Glomerular endothelial cell (primary cell): ENCODE measurements at regions not wholly inside any gene's neighbourhood (a gene's known extent, or its start where the extent isn't known, plus 50 kb on each side); places are given as distances from the start of the nearest gene placed in this dataset.
"Not testable (repeated sequence)": the region's sequence is repeated elsewhere in the genome, so short reads cannot be mapped to it uniquely, and the experiment has no call there.

ENCODE experiments used
- DNase-seq: peaks from one replicate; pipeline ENCODE4 v3.0.0-alpha.2; 2011; ENCODE audit warnings: low read depth, low spot score; ENCODE audit errors: extremely low read depth

DNA sequence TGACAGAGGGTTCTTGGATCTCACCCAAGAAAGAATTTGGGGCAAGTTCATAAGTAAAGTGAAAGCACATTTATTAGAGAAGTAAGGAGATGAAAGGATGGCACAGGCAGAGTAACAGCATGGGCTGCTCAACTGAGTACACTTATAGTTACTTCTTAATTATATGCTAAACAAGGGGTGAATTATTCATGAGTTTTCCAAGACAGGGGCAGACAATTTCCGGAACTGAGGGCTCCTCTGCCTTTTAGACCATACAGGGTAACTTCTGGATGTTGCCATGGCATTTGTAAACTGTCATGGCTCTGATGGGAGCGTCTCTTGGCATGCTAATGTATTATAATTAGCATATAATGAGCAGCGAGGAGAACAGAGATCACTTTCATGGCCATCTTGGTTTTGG, 221.2 kb upstream of the STT3B start:
- no peak for DNase-seq

DNA sequence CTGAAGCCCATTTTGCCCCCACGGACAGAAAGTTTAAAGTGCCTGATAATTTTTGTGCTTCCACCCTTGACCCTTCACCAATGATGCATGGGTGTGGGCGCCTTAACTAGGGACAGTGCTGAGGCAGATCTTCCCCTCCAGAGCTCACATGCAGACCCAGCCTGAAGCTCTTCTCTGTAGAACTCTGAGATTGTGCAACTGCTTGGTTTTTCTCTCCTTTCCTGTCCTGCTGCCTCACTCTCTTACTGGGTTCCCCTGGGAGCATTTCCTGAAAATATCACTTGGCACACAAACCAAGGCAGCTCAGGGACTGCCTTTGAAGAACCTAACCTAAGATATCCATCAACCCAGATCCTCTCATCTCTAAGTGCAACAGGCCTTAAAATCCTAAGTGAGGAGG, 220.3 kb upstream of the STT3B start:
- no peak for DNase-seq

DNA sequence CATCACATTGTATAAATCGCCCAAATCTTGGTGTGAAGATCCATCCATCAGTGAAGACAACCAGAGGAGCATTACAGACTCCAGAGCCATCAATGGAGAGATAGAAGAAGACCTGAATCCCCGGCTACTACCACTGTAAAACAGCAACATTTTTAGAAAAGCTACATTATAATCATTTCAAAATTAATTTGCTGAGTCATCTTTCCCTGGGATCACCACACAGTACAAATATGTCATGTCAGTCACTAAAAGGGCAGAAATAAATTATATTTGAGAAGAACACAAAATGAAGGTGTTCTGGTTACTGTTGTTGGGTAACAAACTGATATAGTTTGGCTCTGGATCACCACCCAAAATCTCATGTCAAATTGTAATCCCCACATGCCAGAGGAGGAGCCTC, 218.5 kb upstream of the STT3B start:
- no peak for DNase-seq

DNA sequence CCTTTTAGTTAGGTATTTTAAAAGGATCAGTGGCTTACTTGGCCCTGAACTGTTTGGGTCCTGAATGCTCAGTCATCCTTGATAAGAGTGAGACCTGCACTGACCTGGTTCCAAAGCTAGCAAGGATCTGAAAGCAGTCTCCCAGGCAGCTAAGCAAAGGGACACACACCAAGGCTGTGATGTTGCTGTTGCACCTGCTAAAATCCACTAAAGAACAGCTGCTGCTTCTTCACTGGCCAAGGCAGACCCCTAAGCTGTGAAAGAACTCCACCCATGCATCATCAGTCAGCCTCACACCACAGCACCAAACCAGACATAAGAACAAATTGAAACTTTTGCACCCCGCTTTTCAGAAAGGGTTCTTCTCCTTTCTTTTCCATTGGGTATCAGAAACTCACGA, 213.4 kb upstream of the STT3B start:
- DNase-seq = no peak

DNA sequence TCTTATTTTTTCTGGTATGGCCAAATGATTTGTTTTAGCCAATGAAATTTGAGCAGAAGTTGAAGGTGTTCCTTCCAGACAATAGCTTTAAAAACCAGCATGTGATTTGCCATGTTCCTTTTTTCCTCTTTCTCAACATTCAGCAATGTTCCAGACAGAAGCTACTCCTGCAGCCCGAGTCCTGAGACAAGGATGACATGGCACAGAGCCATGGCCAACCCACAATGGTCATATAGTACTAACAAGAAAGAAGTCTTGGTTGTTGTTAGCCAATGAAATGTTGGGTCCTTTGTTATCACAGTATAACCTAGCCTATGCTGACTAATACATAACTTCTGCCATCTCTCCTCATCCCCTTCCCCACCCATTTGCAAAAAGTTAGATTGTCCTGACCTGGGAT, 211.1 kb upstream of the STT3B start:
- no peak for DNase-seq

DNA sequence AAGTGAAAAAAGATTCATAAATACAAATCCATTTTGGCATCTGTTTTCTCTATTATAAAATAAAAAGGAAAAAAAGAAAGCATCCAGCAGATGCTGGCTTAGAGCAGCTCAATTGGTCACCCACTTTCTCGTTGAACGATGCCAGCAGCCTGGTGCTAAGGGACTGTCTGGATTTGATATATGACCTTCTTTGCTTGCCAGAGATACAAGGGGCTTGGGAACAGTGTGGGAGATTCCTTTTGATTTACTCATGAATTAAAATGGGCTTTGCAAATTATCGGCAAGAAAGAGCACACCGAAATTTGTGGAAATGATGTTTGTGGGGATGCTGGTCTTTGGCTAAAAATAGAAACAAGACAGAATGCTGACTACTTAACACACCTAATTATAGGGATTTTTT, 210.3 kb upstream of the STT3B start:
- no peak for DNase-seq

DNA sequence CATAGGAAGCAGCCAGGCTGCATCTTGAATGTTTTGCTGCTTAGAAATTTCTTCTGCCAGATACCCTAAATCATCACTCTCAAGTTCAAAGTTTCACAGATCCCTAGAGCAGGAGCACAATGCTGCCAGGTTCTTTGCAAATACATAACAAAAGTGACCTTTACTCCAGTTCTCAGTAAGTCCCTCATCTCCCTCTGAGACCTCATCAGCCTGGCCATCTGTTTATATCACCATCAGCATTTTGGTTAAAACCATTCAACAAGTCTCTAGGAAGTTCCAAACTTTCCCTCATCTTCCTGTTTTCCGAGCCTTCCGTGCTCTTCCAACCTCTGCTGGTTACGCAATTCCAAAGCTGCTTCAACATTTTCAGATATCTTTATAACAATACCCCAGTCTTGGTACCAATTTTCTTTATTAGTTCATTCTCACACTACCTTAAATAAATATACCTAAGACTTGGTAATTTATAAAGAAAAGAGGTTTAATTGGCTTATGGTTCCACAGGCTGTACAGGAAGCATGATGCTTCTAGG, 204.8 kb upstream of the STT3B start:
- DNase-seq = not testable (repeated sequence)

DNA sequence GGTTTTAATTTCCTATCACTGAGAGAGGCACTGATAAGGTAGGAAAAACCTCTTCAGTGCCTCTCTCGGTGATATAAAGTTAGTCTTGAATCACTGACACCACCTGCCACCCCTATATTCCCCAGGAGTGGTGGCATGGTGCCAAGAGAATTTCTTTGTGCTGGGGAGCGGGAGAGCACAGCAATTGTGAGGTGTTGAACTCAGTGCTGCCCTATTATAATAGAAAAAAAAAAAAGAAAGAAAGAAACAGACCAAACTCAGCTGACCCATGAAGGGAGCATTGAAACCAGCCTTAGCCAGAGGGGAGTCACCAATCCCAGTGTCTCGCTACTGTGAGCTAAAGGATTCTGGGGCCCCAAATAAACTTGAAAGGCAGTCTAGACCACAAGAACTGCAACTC, 201.4 kb upstream of the STT3B start:
- DNase-seq = no peak

DNA sequence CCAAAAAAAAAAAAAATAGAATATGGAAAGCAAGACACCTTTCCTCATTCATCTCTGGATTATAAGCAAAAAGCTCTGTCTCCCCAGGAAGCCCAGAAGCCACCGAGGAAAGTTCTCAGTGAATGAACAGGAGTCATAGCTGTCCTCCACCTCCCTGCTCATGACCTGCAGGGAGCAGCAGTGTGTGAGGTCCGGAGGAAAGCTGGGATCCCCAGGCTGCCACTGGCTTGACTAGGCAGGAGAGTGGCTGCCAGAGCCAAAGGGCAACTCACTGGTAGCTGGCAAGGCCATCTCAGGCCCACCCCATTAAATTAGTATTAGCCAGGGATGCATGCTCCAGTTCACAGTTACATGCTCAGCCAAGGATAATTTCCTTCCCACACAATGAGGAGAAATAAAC, 191.6 kb upstream of the STT3B start:
- DNase-seq = no peak

DNA sequence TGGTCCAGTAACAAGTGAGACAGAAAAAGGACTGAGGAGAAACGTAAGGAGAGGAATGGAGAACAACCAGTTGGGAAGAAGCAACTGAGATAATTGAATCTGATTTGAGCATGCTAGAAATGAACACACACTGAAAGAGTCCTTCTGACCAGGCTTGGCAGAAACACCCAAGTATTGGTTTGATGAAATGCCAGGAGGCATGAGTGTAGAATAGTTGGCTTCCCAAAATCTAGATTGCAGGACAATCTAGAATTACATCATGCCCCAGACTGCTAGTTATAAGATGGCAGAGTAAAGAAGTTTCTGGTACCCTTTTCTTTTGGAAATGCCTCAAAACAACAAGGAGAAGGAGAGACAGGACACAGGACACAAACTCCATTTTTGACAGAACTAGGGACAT, 189.7 kb upstream of the STT3B start:
- no peak for DNase-seq

DNA sequence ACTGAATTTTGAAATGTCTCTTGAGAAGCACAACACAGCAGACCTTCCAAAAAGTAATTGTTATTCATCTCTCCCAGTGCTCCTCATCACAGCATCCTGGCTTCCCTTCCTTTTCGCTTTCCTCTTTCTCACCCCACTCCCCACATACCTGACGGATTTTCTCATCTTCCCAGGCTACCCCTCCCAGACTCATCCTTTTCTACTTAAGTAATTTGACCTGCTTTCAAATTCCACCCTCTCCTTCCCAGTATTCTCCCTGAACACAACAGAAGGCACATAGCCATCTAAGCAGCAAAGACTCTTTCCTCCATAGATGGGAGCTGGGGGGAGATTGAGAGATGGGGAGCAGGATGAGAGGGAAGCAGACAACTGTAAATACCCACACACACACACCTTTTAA, 187.1 kb upstream of the STT3B start:
- no peak for DNase-seq

DNA sequence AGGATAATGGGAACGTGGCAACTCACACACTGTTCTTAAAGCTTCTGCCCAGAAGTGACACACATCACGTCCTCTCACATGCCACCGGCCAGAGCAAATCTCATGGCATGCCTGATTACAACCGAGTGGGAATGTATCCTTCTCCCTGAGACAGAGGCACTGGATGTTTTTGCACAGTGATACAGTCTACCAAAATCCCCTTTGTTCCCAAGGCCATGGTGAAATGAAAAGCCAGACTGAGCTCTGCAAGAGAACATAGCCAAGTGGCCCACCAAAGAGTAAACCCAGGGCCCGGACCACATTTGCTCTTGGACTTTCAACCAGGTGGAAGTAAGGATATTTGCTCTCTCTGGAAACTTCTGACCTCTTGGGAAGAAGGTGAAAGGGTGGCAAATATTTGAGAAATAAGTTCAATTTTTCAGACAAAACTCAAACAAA, 186.2 kb upstream of the STT3B start:
- no peak for DNase-seq

DNA sequence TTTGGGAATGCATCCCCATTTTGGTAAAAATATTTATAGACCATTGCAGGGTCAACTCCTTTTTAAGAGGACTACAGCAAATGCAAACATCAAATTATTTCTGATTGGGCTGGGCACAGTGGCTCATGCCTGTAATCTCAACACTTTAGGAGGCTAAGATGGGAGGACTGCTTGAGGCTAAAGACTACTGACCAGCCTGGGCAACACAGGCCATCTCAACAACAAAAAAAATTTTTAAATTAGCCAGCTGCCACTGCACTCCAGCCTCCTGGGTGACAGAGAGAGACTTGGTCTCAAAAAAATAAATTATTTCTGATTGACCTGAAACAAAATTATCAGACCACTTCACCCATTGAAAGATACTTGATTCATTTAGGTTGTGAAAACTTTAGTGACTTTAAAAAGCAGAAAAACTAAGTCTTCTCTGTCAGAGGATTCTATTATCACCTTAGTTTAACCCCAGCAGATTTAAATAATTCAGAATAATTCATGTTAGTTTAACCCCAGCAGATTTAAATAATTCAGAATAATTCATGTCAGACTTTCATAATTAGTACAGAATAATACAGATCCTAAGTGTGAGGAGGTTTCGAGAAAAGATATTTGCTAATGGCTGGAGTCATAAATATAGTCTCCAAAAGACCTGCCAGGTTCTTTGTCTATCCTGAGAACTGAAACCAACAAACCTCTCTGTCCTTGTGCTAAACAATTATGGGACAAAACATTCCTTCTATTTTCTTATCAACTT, 183.6 kb upstream of the STT3B start:
- no peak for DNase-seq

DNA sequence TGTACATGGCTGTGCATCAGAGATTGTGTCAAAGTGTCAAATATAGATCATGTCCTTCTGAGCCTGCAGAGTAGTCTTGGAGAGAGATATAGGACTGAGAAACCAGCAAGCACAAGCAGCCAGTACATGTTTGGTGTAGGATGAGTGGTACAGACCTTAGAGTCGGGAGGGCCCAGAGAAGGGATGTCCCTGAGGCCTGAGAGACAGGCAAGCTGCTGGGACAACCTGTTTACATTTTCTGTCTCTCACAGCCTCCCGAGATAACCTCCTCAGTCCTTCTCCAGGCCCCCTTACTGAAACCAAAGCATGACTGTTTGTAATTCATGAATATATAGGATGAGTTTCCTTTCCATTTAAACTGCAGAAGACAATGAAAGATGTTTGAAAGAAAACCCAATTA, 182.4 kb upstream of the STT3B start:
- no peak for DNase-seq

DNA sequence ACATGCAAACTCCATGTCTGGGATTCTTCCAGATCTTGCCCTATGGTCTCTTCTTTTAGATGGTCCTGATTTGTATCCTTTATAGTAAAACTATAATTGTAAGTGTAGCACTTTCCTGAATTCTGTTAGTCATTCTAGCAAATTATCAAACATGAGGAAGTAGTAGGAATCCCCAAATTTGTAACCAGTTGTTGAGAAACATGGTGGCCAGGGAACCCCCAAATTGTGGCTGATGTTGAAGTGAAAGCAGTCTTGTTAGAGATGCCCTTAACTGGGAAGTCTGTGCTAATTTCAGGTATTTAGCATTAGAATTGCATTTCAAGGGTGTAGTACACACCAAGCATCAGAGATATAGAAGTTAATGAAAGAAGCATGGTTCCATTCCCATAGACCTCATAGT, 180.4 kb upstream of the STT3B start:
- no peak for DNase-seq

DNA sequence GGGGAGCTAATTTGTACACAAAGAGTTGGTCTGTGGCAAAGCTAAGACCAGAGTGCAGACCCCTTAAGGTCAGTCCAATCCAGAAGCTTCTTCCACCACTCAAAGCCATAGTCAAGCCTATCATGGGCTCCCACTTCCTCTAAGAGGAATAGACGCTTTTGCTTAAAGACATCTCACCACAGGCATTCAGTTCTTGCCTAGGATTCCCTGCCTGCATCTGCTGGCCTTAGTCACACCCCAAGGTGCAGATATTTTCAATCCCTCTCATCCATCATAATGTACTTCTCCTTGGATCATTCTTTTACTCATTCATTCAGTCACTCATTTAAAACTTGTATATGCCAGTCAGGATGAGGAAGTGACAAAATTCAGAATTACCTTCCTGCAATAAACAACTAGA, 179.6 kb upstream of the STT3B start:
- no peak for DNase-seq

DNA sequence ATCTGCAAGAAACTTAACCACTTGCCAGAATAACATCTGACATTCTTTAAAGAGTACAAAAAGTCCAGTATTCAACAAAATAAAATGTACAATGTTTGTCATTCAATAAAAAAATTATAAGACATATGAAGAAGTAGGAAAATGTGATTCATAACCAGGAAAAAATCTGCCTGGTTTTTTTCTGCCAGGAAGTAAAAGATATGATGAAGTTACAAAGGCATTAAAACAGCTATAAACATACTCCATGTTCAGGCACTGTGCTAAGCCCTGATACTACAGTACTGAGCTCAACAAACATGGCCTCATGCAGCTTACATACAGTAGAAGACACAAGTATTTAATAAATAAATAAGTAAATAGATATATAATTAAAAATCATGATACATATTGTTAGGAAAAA, 178.4 kb upstream of the STT3B start:
- DNase-seq = no peak

DNA sequence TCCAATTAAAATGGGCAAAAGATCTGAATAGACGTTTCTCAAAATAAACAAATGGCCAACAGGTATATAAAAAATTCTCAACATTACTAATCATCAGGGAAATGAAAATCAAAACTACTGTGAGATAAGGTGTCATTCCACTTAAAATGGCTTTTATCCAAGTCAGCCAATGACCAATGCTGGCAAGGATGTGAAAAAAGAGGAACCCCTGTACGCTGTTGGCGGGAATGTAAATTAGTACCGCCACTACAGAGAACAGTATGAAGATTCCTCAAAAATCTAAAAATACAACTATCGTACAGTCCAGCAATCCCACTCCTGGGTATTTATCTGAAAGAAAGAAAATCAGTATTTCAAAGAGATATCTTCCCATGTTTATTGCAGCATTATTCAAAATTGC, 176.9 kb upstream of the STT3B start:
- no peak for DNase-seq

DNA sequence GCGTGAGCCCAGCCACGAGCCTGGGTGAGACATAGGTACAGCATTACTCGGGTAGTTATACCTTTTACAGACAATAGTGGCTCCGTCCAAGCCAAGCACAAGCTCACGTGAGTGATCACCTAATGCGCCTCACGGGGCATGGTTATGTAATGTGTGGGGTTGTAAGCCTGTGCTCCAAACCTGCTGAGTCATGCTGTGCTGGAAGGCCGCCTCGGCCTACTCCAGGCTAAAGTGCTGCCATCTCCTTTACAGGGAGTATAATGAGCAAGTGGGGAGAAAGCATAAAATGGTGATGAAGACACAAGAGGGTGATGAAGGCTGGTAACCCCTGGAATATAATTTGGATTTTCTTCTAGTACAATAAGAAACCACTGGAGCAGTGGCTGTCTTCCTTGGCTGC, 175.8 kb upstream of the STT3B start:
- DNase-seq = no peak

DNA sequence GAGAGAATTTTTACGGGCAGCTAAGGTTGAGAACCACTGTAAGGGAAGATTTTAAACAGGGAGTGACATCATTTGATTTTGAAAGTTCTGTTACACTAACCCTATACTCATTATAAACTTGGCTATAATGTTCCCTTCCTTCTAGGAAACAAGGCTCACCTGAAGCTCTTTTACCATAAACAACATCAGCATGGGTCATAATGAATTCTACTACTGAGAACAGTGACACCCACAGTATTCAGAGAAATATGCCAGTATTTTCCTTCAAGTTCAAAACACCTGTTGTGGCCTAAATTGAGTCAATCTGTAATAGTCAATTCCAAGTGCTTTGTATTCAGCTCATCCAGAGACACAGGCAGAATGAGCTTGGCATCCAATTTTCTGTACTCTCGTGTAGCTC, 175.3 kb upstream of the STT3B start:
- DNase-seq = no peak

DNA sequence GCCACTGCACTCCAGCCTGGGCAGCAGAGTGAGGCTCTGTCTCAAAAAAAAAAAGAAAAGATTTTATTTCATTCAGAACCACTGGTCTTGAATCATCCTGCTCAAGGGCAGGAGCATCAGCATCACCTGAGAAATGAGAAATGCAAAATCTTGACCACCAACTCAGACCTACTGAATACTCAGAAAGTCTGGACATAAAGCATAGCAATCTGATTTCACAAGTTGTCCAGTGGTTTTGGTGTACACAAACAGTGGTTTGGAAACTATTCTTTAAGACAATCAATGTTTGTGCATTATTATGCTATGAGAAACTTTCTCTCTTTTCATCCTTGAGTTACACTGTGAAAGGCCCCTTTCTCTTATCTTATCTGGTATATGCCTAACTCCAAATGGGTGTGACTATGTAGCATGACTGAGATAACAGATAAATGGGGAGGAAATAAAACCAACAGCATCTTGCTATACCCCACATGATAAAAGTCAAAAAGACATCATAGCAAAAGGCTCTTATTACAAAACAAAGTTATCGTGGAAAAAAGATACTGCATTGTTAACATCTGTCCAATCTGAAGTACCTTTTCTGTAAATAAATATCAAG, 174.2 kb upstream of the STT3B start:
- no peak for DNase-seq

DNA sequence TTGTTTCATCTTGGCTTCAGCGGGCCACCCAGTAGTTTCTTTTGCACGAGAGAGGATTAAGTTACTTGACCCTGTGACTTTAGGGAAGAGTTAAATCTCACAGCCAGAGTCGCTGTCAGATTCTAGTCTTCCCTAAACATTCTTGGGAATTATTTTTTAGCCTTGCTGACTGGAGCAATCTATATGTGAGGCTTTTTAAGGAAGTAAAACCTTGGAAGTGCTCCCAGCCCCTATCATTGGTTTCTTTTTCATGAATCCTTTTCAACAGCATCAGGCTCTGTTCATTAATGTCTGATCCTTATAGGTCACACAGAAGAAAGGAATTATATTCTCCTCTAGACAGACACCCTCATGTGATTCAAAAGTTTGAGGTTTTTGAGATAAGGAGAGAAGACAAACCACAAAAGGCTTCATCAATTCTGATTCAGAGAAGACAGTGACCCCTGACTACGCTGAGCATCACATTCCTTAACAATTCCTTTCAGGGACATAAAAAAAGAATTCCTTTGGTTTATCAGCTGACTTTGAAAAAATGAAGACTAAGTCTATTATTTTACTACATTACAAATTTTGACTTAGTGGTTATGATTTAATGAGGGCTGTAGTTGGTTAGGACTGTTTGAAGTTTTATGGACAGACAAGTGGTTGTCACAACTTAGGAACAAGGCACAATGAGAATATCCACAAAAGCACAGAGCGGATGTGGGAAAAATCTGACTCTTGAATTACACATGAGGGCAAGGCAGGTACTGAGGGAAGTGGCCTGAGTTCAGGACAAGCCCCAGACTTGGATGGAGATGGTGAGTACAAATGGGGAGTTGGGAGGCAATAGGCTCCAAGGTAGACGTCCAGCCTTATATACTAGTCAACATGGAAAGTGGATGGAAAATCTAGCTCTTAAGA, 171.1 kb upstream of the STT3B start:
- DNase-seq = no peak
